Hepatocyte (in vitro differentiated cells): ENCODE measurements at regions not wholly inside any gene's neighbourhood (a gene's known extent, or its start where the extent isn't known, plus 50 kb on each side); places are given as distances from the start of the nearest gene placed in this dataset.

Experiments
- DNase-seq: peaks from one replicate; pipeline ENCODE4 v3.0.0-alpha.2; 2016; ENCODE audit warnings: low spot score
- H2AFZ ChIP-seq: fragments of 200-600 bp; sonication (generic); 2 replicates; pipeline ENCODE4 v1.6.0; 2016; ENCODE audit warnings: antibody characterized with exemption, mild to moderate bottlenecking
- H3K27ac ChIP-seq: fragments of 200-600 bp; sonication (generic); 2 replicates; pipeline ENCODE4 v1.5.1; 2016; ENCODE audit warnings: mild to moderate bottlenecking
- H3K27me3 ChIP-seq: fragments of 200-600 bp; sonication (generic); 2 replicates; pipeline ENCODE4 v1.6.1; 2016
- H3K36me3 ChIP-seq: fragments of 200-600 bp; sonication (generic); replicated peaks from 2 replicates; pipeline ENCODE4 v1.5.1; 2016; ENCODE audit warnings: low read depth; ENCODE audit not compliant: insufficient read depth
- H3K4me1 ChIP-seq: fragments of 200-600 bp; sonication (generic); 2 replicates; pipeline ENCODE4 v1.5.1; 2016; ENCODE audit warnings: mild to moderate bottlenecking, moderate library complexity; ENCODE audit not compliant: insufficient read depth
- H3K4me2 ChIP-seq: fragments of 200-600 bp; sonication (generic); 2 replicates; pipeline ENCODE4 v1.6.0; 2016
- H3K4me3 ChIP-seq: fragments of 200-600 bp; sonication (generic); 2 replicates; pipeline ENCODE4 v1.5.1; 2016; ENCODE audit warnings: mild to moderate bottlenecking
- H3K79me2 ChIP-seq: fragments of 200-600 bp; sonication (generic); 2 replicates; pipeline ENCODE4 v1.6.0; 2017; ENCODE audit warnings: mild to moderate bottlenecking
- H3K9me2 ChIP-seq: fragments of 200-600 bp; sonication (generic); replicated peaks from 2 replicates; pipeline ENCODE4 v1.6.0; 2017; ENCODE audit warnings: mild to moderate bottlenecking; ENCODE audit not compliant: insufficient read depth
- H3K9me3 ChIP-seq: fragments of 200-600 bp; sonication (generic); 2 replicates; pipeline ENCODE4 v1.5.1; 2016; ENCODE audit warnings: low read depth, mild to moderate bottlenecking
- H4K20me1 ChIP-seq: fragments of 200-600 bp; sonication (generic); 2 replicates; pipeline ENCODE4 v1.6.0; 2016; ENCODE audit warnings: mild to moderate bottlenecking; ENCODE audit not compliant: insufficient read depth, poor library complexity, severe bottlenecking
- EZH2 ChIP-seq: fragments of 200-600 bp; sonication (generic); IDR thresholded peaks from 2 replicates; pipeline ENCODE4 v1.6.1; 2016; ENCODE audit warnings: antibody characterized with exemption, mild to moderate bottlenecking, borderline replicate concordance
- EZH2phosphoT487 ChIP-seq: fragments of 200-600 bp; sonication (generic); IDR thresholded peaks from one replicate; pipeline ENCODE4 v1.6.1; 2018; ENCODE audit warnings: antibody characterized with exemption, mild to moderate bottlenecking, low read depth, moderate library complexity; ENCODE audit not compliant: unreplicated experiment, severe bottlenecking
- WGBS: methylation state at CpG from one replicate; pipeline ENCODE4 v1.1.6; 2016; ENCODE audit warnings: low lambda C conversion rate; ENCODE audit errors: missing lambda C conversion rate; 5-methylcytosine and 5-hydroxymethylcytosine counted together
- TF ChIP-seq, protein P1 (sequence below): fragments of 200-600 bp; sonication (generic); IDR thresholded peaks from 2 replicates; pipeline ENCODE4 v1.5.1; 2016; ENCODE audit warnings: antibody characterized with exemption, mild to moderate bottlenecking; ENCODE audit not compliant: poor library complexity

DNA sequence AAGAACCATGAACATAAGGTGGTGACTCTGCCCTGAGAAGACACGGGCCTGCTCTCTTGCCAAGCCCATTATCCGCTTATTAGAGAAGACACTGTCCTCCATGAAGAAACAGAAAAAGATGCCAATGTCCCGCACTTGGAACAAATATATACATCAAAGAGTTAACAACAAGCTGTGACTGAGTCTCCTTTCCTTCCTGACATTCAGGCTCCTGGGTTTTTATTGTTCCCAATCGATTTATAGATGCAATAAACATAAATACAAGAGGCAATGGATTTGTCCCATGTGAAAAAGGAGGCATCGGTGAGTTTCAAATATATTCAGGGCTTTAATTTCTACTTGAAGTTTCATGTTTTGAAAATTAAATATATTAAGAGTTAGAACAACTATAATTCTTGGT is 169.2 kb upstream of the CPEB2 start:
- H3K4me2 ChIP-seq = no peak overlapping the region
- TF ChIP-seq, protein P1, sequence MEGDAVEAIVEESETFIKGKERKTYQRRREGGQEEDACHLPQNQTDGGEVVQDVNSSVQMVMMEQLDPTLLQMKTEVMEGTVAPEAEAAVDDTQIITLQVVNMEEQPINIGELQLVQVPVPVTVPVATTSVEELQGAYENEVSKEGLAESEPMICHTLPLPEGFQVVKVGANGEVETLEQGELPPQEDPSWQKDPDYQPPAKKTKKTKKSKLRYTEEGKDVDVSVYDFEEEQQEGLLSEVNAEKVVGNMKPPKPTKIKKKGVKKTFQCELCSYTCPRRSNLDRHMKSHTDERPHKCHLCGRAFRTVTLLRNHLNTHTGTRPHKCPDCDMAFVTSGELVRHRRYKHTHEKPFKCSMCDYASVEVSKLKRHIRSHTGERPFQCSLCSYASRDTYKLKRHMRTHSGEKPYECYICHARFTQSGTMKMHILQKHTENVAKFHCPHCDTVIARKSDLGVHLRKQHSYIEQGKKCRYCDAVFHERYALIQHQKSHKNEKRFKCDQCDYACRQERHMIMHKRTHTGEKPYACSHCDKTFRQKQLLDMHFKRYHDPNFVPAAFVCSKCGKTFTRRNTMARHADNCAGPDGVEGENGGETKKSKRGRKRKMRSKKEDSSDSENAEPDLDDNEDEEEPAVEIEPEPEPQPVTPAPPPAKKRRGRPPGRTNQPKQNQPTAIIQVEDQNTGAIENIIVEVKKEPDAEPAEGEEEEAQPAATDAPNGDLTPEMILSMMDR = no peak
- TF ChIP-seq EZH2phosphoT487 = no peak
- no peak for TF ChIP-seq EZH2
- no peaks in the 10 kb centered on the region for H3K79me2 ChIP-seq
- 82% methylated on average over 5 of the region's 5 CpGs for WGBS
- H3K9me3 ChIP-seq = no peaks in the 10 kb centered on the region
- no peak overlapping the region for H2AFZ ChIP-seq
- no peak overlapping the region for H3K4me3 ChIP-seq
- H3K27ac ChIP-seq = no peak overlapping the region
- H3K27me3 ChIP-seq = no peaks in the 10 kb centered on the region
- H3K4me1 ChIP-seq = no peaks in the 10 kb centered on the region
- H3K36me3 ChIP-seq = no peaks in the 10 kb centered on the region
- DNase-seq = no peak
- H4K20me1 ChIP-seq = no peaks in the 10 kb centered on the region
- H3K9me2 ChIP-seq = no peaks in the 10 kb centered on the region

DNA sequence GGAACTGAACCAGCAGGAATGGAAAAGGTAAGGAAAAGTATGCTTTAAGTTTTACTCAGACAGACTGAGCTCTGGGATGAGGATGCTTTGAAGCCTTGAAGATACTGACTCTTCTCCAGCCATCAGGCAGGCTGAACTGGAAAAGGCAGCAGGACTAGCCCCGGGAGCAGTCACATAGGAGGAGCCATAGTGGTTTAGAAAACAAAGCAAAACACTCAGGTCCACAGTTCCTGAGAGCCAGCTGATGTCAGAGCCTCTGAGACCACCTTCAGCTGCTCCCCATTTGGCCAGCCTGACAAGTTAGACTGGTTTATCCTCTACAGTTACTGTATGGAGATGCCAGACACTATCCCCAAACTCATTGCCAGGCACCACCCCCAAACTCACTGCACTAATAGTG is 167.9 kb upstream of the CPEB2 start:
- Histone ChIP-seq H2AFZ (no peak overlapping the region), H4K20me1 (no peaks in the 10 kb centered on the region), H3K27me3 (no peaks in the 10 kb centered on the region), H3K9me2 (no peaks in the 10 kb centered on the region), H3K4me3 (no peak overlapping the region), H3K9me3 (no peaks in the 10 kb centered on the region), H3K4me1 (no peaks in the 10 kb centered on the region), H3K4me2 (no peak overlapping the region), H3K27ac (no peak overlapping the region), H3K79me2 (no peaks in the 10 kb centered on the region), H3K36me3 (no peaks in the 10 kb centered on the region)
- WGBS = 43% methylated on average over 1 of the region's 1 CpG
- no peak for DNase-seq
- TF ChIP-seq, protein P1 = no peak
- TF ChIP-seq EZH2phosphoT487 (no peak), EZH2 (no peak)

DNA sequence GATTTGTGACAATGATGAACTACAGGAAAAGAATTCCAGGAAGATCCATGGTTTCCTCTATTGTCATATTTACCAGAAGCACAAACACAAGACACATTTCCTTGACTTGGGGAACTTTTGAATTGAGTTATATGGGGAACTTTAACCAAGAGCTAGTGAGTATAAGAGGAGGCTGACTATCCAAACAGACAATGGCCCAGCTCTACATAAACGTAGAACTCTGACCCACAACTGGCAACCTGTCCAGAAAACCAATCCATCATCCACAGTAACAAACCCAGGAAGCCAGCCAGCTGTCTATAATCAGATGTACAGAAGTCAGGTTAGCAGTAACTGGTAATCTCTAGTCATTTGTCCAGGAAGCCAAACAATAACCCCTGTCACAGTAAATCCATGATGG is 167.0 kb upstream of the CPEB2 start:
- 70% methylated on average over 1 of the region's 1 CpG for whole genome bisulfite sequencing
- Histone ChIP-seq H3K4me1 (no peaks in the 10 kb centered on the region), H3K27ac (no peak overlapping the region), H3K9me2 (no peaks in the 10 kb centered on the region), H3K9me3 (no peaks in the 10 kb centered on the region), H3K4me2 (no peak overlapping the region), H3K79me2 (no peaks in the 10 kb centered on the region), H4K20me1 (no peaks in the 10 kb centered on the region), H3K36me3 (no peaks in the 10 kb centered on the region), H2AFZ (no peak overlapping the region), H3K27me3 (no peaks in the 10 kb centered on the region), H3K4me3 (no peak overlapping the region)
- no peak for DNase-seq
- no peak for TF ChIP-seq EZH2
- TF ChIP-seq, protein P1 = no peak

DNA sequence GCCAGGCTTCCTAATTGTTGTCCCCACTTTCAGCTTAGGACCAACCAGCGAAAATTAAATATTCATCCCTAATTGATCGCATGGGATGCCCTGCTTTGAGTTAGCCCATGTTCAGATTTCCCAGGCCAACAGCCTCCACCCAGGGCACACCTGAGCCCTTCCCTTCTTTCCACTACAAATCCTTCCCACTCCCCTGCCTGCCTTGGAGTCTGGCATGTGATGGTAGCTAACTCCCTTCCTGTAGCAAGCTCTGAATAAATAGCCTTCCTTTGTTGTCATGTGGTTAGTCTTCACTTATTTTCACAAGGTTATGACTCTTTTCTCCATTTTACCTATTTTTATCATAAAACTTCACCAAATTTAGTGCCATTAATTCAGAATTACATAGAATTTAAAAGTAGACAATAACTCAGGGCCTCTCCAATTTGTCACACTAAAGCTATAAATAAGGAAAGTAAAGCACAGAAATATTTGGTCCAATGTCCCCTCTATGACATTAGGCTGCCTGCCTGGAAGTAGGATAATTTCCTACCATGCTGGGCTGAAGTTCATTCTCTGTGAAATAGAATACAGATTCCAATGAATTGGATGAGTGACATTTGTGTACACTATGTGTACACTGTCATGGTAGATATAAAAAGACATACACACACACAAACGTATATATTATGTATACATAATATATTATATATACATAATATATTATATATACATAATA is 166.4 kb upstream of the CPEB2 start:
- TF ChIP-seq, protein P1 = no peak
- TF ChIP-seq EZH2phosphoT487 (no peak), EZH2 (no peak)
- Histone ChIP-seq H3K9me2 (no peaks in the 10 kb centered on the region), H3K36me3 (no peaks in the 10 kb centered on the region), H3K4me2 (no peak overlapping the region), H3K4me3 (no peak overlapping the region), H3K9me3 (no peaks in the 10 kb centered on the region), H3K27ac (no peak overlapping the region), H3K4me1 (no peaks in the 10 kb centered on the region), H3K79me2 (no peaks in the 10 kb centered on the region), H2AFZ (no peak overlapping the region), H3K27me3 (no peaks in the 10 kb centered on the region), H4K20me1 (no peaks in the 10 kb centered on the region)
- no peak for DNase-seq
- 91% methylated on average over 3 of the region's 3 CpGs for WGBS
